ENCODE measurements at regions not wholly inside any gene's neighbourhood (a gene's known extent, or its start where the extent isn't known, plus 50 kb on each side); places are given as distances from the start of the nearest gene placed in this dataset.

DNA sequence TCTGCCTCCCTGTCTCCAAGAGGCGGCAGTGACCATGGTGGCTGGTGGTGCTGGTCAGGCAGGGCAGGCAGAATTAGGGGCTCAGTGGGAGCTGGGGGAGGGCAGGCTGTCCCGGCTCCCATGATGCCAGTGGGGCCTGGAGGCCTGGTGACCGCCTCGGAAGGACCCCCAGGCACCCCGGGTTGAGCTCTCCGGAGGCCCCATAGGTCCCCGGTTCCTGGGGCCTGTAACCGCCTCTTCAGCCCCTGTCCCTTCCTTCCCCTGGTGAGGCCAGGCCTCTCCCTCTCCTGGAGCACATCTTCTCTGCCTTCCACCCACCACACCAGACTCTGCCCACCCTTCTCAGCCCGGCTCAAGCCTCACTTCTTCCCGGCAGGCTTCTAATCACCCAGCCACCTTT, 117.7 kb upstream of the GSC start:
- no peak for DNase-seq (ENCODE audit: low read depth)

DNA sequence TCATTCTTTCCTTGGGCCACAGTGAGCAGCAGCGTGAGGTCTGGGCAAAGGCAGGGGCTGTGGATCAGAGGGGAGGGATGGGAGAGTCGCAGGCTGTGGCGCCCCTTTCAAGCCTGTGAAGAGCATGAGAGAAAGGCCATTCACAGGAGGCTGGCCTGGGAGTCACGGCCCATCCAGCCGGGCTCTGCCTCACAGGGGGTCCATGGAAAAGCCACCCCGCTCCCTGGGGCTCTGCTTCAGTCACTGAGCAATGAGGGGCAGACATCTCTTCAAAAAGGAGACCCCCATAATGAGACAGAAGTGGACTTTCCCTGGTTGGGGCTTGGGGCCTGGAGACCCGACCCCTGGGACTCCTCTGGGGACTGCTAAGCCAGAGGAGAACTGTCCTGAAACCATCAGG, 117.0 kb upstream of the GSC start:
- DNase-seq (ENCODE audit: low read depth): no peak

DNA sequence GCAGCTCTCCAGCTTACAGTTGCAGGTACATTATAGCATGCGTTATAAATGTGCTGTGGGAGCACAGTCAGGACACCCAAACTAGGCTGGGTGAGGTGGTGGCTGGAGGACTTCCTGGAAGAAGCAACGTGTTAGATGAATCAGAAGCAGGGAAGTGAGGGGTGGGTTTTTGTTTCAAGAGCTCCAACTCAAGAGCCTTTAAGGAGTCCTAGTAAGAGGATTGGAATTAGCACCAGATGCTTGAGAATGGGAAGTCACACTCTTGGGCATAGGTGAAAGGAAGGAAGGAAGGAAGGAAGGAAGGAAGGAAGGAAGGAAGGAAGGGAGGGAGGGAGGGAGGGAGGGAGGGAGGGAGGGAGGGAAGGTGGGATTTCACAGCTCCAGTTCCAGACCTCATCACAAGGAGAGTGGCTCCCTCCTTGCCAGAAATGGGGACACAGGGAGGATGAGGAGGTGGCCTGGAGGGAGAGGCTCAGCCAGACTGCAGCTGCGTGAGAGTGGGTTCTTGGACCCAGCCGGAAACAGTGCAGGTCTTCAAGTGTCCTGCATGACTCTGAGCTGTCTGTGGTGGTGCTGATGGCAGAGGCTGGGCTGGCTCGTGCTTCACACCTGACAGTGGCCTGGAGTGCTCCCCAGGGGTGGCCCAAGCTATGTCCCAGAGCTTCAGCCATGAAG, 115.7 kb upstream of the GSC start:
- DNase-seq (ENCODE audit: low read depth): no peak

DNA sequence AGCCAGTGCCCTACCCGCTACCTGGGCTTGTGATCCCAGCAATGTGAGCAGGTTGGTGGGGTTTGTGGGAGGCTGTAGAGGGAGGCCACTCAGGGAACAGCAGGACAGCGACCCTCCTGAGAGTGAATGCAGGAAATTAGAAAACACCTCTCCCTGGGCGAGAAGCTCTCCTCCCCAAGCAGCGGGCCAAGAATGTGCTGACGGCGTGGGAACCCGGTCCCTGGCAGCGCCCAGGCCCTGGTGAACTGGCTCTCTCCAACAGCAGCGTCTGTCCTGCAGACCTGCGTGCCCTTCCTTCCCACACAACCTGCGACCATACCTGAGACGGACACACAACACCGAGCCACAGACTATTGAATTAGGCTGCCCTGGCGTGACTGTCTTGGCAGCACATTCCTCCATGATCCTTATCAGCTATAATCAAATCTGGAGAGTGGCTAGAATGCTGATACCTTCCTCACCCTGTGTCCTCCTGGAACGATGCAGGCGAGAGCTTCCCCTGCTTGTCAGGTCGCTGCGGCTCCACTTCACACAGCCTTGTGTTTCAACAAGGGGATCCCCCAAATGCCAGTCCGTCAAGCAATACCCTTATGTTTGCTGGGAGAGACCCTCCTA, 114.8 kb upstream of the GSC start:
- no peak for DNase-seq (ENCODE audit: low read depth)

DNA sequence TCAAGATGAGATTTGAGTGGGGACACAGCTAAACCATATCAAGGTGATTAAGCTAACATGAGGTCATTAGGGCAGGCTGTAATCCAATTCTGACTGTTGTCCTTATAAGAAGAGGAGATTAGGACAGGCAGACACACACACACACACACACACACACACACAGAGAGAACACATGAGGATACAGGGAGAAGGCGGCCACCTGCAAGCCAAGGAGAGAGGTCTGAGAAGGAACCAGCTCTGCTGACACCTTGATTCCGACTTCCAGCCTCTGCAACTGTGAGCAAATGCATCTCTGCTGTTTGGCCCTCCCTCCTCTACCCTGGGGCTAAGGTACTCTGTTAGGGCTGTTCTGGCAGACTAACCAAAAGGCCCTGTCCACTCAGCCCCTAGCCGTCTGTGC, 112.5 kb upstream of the GSC start:
- no peak for DNase-seq (ENCODE audit: low read depth)

DNA sequence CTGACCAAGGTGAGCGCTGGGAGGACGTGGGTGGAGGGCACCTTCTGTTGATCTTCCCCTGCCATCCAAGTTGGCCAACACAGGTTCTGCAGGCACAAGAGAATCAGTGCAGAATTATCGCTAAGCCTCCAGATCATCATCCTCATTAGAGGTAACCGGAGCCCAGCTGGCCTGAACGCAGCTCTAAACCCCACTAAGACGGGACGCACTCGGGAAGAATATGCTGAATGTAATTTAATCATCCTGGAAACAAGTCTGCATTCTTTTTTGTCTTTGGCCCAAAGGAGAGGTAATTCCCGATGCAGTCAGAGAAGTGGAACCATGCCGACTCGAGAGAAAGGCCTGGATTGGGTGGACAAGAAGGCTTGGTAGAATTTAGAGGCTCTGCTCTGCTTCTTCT, 111.0 kb upstream of the GSC start:
- no peak for DNase-seq (ENCODE audit: low read depth)

DNA sequence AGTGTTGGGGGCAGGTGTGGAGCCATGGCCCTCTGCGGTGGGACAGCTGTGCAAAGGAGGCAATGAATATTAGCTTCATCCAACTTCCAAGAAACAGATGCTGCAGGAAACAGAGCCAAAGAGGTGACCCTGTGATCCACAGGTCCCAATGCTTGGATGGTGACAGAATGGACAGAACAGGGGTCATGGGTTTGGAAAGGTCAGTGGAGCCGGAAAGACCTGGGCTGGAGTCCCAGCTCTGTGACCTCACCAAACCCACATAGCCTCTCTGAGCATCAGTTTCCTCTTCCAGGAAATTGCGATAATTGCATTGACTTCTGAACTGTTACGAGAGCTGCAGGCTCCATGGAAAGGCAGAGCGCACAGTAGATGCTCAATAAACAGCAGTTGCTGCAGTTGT, 110.2 kb upstream of the GSC start:
- DNase-seq (ENCODE audit: low read depth): no peak

DNA sequence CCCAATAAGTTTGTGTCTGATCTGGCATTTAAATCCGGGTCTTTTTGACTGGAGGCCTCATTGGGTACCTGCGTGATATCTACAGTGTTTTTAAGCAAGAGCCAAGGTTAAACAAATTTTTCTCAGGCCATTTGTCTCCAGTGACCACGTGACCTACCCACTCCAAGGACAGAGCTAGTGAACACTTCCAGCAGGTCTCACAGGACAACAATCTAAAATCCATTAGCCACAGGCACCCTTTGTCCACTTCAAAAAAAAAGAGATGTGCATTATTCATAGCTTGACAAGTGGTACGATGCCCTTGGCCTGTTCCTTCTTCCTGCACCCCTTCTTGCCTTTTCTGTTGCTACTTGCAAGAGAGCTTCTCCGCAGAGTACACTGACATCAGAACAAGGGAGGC, 109.6 kb upstream of the GSC start:
- no peak for DNase-seq (ENCODE audit: low read depth)

DNA sequence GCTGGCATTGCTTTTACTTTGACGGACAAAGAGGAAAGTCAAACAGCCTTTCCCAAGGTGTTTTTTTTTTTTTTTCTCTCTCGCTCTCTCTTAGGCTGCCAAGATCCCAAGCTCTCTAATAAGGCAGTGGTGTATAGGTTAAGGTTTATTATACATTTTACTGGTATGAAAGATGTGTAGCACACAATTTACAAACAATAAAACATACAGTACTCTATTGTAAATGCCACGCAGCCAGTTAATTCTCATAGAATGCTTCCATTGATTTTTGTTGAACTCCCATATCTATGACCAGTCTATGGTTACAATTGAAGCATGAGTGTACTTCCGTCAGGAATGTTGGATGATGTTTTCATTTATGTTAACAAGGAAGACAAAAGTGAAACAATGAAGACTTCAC, 106.4 kb upstream of the GSC start:
- DNase-seq (ENCODE audit: low read depth): no peak

DNA sequence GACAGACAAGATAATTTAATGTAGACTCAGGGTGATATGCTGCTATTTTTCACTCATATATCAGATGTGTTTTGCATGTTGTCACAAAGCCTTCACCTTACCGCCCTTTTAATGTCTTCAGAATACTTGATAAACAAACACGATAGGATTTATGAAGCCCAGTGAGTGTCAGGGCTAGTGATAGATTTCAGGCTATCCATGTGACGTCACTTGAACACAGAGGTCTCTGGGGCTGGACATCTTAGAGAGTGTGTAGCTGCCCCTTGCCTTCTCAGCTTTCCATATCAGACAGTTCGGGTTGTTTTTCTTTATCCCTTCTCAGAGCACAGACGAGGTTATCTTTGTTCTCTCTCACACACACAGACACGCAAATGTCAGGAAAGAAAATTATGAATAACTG, 105.3 kb upstream of the GSC start:
- DNase-seq (ENCODE audit: low read depth): no peak

DNA sequence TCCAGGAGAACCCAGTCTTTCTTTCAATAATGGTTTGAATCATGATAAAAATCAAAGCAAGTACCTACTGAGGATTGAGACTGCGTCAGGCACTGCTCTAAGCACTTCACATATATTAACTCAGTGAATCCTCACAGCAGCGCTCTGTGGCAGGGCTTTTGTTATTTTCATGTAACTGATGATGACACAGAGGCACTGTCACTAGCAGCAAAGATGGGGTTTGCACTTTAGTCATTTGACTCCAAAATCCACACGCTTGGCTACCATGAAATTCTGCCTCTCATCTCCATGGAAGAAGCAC, 98.8 kb upstream of the GSC start:
- no peak for DNase-seq (ENCODE audit: low read depth)

DNA sequence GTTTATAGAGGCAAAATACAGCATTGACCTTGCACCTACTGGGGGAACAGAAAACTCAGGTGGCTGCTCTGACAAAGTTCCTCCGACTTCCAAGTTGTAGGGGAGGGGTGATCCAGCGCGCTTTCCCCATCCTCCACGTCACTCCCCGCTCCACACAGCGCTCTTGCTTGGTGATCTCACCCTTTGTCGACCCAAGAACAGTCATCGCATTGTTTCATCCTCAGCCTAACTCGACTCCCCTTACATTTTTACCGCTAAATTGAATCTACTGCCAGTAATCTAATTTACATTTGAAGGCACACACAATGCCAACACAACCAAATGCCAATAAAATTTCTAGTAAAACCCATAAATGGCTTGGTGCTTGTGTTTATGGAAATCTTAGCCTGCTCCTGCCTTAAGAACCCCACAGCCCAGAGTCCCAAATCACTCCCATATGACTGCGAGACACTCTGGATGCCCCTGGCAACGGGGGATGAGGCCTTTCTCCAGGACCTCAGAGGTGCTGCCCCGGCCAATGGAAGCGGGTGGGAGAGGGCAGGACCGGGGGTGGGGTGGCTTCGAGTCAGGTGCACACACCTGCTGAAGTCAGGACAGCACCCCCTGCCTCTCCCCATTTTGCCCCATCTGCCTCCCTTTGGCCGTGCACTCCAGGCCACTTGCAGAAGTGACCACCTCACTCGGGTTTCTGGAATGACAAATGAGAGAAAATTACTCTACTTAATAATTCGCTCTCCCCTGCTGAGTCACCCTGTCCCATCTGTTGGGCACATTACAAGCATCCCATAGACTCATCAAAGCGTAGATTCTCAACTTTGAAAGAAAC, 98.2 kb upstream of the GSC start:
- DNase-seq (ENCODE audit: low read depth): peak; percentile 12

DNA sequence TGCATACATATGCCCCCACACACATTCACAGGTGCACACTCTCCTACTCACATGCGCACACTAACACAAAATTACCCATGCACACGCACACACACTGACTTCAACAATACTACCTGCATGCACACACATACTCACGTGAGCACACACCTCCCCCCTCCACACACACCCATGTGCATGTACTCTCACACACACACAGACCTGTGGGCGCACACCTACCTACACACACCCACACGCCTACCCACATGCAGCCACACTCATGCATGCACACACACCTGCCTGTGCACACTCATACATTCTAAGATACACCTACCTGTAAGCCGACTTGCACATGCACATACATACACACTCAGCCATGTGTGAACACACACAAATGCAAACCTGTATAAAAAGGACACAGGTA, 97.3 kb upstream of the GSC start:
- DNase-seq (ENCODE audit: low read depth): no peak

DNA sequence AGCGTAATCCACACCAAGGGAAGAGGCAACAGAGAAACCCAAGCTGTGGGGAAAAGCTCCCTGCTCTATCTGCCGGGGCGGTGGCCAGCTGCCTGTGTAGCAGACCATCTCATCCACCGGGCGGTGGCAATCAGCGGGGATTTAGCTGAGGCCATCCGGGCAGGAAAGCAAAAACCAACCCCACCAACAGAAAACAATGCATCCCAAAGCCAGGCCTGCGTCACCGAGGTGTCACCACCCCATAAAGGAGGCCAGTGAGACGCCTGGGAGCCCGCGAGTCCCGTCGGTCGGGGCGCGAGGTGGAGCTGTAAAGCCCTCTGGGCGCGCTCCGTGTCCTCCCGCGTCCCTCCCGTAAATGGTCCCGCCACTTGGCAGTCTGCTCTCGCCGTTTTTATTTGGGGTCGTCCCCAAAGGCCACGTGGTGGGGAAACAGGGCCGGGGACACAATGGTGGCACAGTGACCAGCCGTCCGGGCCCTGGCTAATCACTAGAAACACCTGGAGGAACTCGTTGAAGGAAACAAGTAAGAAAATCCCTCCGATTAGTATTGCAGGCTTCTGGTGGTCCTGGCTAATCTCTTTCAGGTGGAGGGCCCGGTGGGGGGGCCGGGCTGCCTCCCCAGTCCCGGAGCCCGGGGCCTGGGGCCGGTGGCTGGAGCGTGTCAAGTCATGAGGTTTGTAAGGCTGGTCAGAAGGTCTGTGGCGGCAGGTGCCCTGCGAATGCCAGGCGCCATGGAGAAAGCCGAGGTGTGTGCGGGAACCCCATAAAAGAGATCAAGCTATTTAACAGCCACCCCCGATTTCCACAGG, 94.7 kb upstream of the GSC start:
- no peak for DNase-seq (ENCODE audit: low read depth)

DNA sequence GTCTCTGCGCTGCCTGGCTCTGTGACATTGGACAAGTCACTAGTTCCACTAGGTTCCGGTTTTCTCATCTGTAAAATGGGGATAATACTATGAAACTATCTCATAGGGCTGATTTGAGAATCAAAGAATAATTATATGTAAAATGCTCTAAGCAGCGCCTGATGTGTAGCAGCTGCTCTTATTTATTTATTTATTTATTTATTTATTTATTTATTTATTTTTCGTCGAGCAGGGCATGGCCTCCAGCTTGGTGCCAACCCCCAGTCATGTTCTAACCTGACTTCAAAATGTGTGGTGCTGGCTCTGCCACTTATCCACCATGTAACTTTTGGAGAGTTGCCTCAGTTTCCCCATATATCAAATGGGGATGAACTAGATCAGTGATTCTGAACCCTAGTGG, 93.5 kb upstream of the GSC start:
- no peak for DNase-seq (ENCODE audit: low read depth)

DNA sequence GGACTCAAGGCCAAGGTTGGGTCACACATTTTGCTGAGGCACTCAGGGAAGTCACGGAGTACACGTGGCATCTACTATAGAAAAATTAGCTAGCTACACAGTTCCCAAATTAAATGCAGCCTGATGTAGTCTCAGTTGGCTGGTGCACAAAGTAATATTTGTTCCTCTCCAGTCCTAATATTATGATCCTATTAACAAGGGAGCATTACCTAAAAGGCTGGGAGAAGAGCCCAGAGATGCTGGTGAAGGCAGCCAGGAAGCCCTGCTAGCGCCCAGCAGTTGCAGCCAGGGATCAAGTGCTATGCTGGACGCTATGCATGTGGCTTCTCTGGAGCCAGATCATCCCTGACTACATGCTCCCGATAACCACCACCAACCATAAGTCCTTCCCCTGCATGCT, 88.0 kb upstream of the GSC start:
- no peak for DNase-seq (ENCODE audit: low read depth)

DNA sequence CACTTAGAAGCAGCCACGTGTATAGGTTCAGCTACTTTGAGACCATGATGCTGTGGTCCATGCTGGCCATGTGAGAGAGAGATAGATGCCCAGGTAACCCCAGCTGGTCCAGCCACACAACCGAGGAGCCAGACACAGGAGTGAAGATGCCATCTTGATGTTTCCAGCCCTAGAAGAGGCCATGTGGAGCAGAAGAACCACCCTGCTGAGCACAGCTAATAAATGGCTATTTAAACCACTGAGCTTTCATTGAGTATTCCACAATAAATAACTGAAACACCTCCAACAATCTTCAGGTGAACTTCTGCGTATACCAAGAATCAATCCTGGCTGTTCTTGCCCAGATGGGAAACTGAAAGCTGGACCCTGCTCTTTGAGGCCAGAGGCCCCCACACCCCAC, 84.0 kb upstream of the GSC start:
- DNase-seq (ENCODE audit: low read depth): no peak

DNA sequence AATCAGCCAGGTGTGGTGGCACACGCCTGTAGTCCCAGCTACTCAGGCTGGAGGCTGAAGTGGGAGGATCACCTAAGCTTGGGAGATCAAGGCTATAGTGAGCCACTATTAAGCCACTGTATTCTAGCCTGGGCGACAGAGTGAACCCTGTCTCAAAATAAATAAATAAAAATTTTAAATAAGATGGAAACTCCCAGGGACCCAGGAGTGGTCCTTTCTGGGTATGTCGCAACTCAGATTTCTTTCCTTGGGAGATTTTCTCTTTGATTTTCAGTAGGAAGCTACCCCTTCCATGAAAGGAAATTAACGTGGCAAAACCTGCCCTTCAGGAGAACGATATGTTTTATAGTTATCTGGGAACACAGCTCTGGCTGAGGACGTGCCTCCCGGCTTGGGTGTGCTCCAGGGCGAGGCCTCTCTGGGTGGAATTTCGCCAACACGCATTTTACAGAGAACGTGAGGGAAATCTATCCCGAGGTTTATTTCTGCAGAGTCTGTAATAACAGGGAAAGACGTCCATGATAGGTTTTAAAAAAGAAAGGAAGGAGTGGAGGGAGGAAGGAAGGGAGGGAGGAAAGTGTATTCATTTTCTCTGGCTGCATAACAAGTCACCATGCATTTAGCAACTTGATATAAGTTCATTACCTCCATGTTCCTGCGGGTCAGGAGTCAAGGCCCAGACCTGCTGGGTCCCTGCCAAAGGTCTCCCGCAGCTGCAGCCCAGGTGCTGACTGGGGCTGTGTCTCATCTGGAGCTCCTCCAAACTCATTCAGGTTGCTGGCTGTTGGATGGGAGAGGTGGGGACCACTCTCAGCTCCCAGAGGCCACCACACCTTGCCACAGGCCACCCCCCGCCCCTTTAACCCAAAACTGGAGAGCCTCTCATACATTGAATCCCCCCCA, 80.6 kb upstream of the GSC start:
- DNase-seq (ENCODE audit: low read depth): no peak

DNA sequence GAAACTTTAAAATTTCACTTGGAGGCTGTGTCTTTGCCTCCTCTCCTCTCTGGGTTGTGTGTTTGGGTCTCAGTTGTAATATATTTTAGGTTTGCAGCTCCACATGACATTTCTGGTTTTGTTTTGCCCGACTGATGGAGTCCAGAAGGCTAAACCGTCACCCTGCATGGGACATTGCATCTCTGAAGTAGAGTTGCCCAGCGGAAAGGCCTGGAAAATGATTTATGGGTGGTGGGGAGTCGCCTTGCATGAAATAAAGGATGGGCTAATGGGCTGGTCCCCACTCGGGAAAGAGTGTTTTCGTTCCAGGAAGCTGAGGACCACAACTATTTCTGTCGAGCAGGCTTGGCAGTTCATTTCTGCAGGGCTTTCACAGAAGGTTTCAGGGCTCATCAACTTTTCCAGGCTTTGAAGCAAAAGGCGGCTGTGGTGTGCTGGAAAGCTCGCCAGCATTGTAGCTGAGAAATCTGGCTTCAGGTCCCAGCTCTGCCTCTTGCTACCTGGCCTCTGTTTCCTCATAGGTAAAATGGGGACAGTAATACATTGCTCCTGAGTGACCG, 74.8 kb upstream of the GSC start:
- DNase-seq (ENCODE audit: low read depth): no peak

DNA sequence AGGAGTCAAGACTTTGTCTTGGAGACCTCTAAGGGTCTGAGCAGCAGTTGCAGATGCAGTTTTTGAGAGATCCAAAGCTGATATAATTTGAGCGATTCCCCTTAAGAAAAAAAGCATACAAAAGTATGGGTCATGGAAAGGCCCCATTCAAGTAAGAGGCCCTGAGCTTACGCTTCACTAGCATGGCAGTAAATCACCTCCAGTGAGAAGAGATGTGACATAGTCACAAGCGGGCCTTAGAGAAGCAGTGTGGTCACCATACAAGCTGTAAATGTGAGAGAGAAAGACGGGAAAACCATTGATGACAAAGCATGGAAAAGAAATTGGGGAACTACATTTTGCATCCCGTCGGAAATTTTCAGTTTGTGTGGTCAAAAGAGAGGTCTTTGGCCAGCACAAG, 70.6 kb upstream of the GSC start:
- no peak for DNase-seq (ENCODE audit: low read depth)

DNA sequence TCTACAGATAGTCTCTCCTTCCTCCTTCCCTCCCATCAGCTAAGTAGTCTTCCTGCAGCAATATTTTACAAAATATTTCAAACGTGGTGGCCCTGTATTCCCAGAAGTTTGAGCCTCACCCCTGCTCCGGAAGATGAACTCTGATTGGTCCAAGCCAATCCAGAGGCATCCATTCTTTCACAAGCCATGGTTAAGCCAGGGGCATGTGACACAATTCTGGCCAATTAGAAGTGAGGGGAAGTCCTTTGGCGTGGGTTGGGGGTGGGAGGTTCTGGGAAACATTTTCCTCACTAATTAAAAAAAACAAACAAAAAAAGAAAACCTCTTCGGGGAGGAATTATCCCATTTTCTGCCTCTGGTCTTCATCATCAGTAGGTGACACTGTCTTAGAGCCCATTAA, 69.4 kb upstream of the GSC start:
- no peak for DNase-seq (ENCODE audit: low read depth)

All from M059J (cell line).